Upper lobe of right lung (tissue), 1 donor: ENCODE measurements at regions not wholly inside any gene's neighbourhood (a gene's known extent, or its start where the extent isn't known, plus 50 kb on each side); places are given as distances from the start of the nearest gene placed in this dataset.

Experiments used
- ATAC-seq: fragments of 200-7000 bp; cut with Tn5 transposase; one replicate; pipeline ENCODE4 v1.9.1; 2020; ENCODE audit warnings: mild to moderate bottlenecking, moderate library complexity
- DNase-seq: peaks from one replicate; pipeline ENCODE4 v3.0.0-alpha.2; 2020
- H3K27ac ChIP-seq: fragments of 200-600 bp; one replicate; pipeline ENCODE4 v1.8.0; 2022
- H3K27me3 ChIP-seq: fragments of 200-600 bp; one replicate; pipeline ENCODE4 v1.8.0; 2022; ENCODE audit warnings: mild to moderate bottlenecking
- H3K36me3 ChIP-seq: fragments of 200-600 bp; one replicate; pipeline ENCODE4 v1.8.0; 2022
- H3K4me1 ChIP-seq: fragments of 200-600 bp; one replicate; pipeline ENCODE4 v1.8.0; 2022
- H3K4me3 ChIP-seq: fragments of 200-600 bp; one replicate; pipeline ENCODE4 v1.8.0; 2022; ENCODE audit warnings: mild to moderate bottlenecking
- H3K9me3 ChIP-seq: fragments of 200-600 bp; one replicate; pipeline ENCODE4 v1.8.0; 2022
- CTCF ChIP-seq: fragments of 200-600 bp; IDR thresholded peaks from one replicate; pipeline ENCODE4 v1.8.0; 2022; ENCODE audit warnings: antibody characterized with exemption
- intact Hi-C: fragments of 100-400 bp; cut with DNase I; formaldehyde crosslinking; loops from one replicate; pipeline ENCODE4 v1.11.0; 2022
- donor health status: DM: no; HTN: yes; CAD: no; lungs with severe emphysema.

- no peaks in the 10 kb centered on the region for H3K9me3 ChIP-seq
Observed at GRCh38 chr14:42187846-42188245, 581.2 kb downstream of the LRFN5 start.

DNA sequence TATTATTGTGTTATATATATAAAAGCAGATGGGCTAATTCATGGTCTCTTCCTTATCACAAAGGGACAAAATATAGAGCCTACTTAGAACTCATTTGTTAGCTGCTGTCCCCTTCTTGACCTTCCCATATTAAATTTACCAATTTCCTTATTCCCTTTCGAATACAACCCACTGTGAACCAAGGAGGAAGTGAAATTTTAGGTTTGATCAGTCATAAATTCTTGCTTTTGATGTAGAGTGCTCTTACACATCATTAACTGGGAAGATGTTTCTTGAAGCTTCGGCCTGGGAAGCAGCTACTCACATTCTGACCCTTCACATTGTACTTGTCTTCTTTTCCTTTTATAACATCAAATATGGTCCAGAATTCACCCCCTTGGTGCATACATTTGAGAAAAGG lies 579.0 kb downstream of the LRFN5 start:
- ATAC-seq (no peak), DNase-seq (no peak)
- H3K4me3 ChIP-seq: no peak overlapping the region
- no peak overlapping the region for H3K27ac ChIP-seq
- H3K4me1 ChIP-seq: no peaks in the 10 kb centered on the region
- no peaks in the 10 kb centered on the region for H3K27me3 ChIP-seq
- no peaks in the 10 kb centered on the region for H3K36me3 ChIP-seq
- no peaks in the 10 kb centered on the region for H3K9me3 ChIP-seq
- intact Hi-C loops: no loop called here
- TF ChIP-seq CTCF: no peak

More at GRCh38 chr14:42187846-42188245, 581.2 kb downstream of the LRFN5 start:
- intact Hi-C loops: no loop called here
- ATAC-seq: no peak
- Histone ChIP-seq H3K4me3 (no peak overlapping the region), H3K36me3 (no peaks in the 10 kb centered on the region), H3K4me1 (no peaks in the 10 kb centered on the region), H3K27me3 (no peaks in the 10 kb centered on the region), H3K27ac (no peak overlapping the region)
- DNase-seq: no peak
- TF ChIP-seq CTCF: no peak

GRCh38 chr14:42174357-42174756 lies 567.7 kb downstream of the LRFN5 start:
- Histone ChIP-seq H3K4me3 (no peak overlapping the region), H3K4me1 (no peaks in the 10 kb centered on the region), H3K27ac (no peak overlapping the region), H3K9me3 (no peaks in the 10 kb centered on the region), H3K36me3 (no peaks in the 10 kb centered on the region), H3K27me3 (no peaks in the 10 kb centered on the region)
- no peak for ATAC-seq
- no peak for DNase-seq
- no peak for TF ChIP-seq CTCF
- intact Hi-C loops: no loop called here

DNA sequence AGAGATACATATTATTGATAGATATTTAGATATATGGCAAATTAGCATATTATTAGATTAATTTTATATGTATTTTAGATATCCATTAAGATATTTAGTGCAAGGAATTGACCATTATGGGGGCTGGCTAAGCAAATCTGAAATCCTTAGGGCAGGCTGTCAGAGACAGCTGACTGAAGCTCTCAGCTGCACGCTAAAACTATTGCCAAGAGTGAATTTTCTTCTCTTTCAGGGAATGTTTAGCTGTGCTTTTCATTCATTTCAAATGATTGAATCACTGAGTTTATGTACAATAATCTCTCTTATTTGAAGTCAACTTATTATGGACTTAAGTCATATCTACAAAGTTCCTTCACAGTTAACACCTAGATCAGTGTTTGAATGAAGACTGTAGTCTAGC lies 566.5 kb downstream of the LRFN5 start:
- no peak overlapping the region for H3K27ac ChIP-seq
- H3K27me3 ChIP-seq: no peaks in the 10 kb centered on the region
- ATAC-seq (no peak), DNase-seq (no peak)
- intact Hi-C loops: no loop called here
- no peaks in the 10 kb centered on the region for H3K9me3 ChIP-seq
- H3K36me3 ChIP-seq: no peaks in the 10 kb centered on the region
- no peak for TF ChIP-seq CTCF
- H3K4me1 ChIP-seq: no peaks in the 10 kb centered on the region
- no peak overlapping the region for H3K4me3 ChIP-seq

GRCh38 chr14:42172304-42172703 lies 565.6 kb downstream of the LRFN5 start:
- no peak for DNase-seq
- Histone ChIP-seq H3K27me3 (no peaks in the 10 kb centered on the region), H3K27ac (no peak overlapping the region), H3K36me3 (no peaks in the 10 kb centered on the region), H3K9me3 (no peaks in the 10 kb centered on the region), H3K4me3 (no peak overlapping the region), H3K4me1 (no peaks in the 10 kb centered on the region)
- no peak for ATAC-seq
- intact Hi-C loops: no loop called here
- no peak for TF ChIP-seq CTCF

- no peak for DNase-seq
- Histone ChIP-seq H3K9me3 (no peaks in the 10 kb centered on the region), H3K27ac (no peak overlapping the region), H3K27me3 (no peaks in the 10 kb centered on the region), H3K36me3 (no peaks in the 10 kb centered on the region), H3K4me3 (no peak overlapping the region), H3K4me1 (no peaks in the 10 kb centered on the region)
- TF ChIP-seq CTCF: no peak
- intact Hi-C loops: no loop called here
- ATAC-seq: no peak
Observed at GRCh38 chr14:42163136-42163535, 556.5 kb downstream of the LRFN5 start.
